Astrocyte of the cerebellum (primary cell): ENCODE measurements at regions not wholly inside any gene's neighbourhood (a gene's known extent, or its start where the extent isn't known, plus 50 kb on each side); places are given as distances from the start of the nearest gene placed in this dataset.

Source experiments
- DNase-seq: peaks from one replicate; pipeline ENCODE4 v3.0.0-alpha.2; 2011; ENCODE audit warnings: low read depth
- H3K4me3 ChIP-seq: 2 replicates; pipeline ENCODE4 v1.5.1; 2011; ENCODE audit warnings: mild to moderate bottlenecking, low read depth, low read length, moderate library complexity
- in situ Hi-C: cut with HindIII; loops from 2 replicates; pipeline ENCODE4 v1.10.0; 2017; ENCODE audit warnings: low sequenced_read_pairs
- TF ChIP-seq, protein P1 (sequence below): IDR thresholded peaks from 2 replicates; pipeline ENCODE4 v1.5.1; 2012; ENCODE audit warnings: low read length, low read depth, moderate library complexity, mild to moderate bottlenecking; ENCODE audit errors: missing control alignments

GRCh38 chr2:237260039-237260620, 153.8 kb downstream of the COL6A3 start:
- in situ Hi-C loops: no loop called here
- no peak for DNase-seq
- TF ChIP-seq, protein P1, sequence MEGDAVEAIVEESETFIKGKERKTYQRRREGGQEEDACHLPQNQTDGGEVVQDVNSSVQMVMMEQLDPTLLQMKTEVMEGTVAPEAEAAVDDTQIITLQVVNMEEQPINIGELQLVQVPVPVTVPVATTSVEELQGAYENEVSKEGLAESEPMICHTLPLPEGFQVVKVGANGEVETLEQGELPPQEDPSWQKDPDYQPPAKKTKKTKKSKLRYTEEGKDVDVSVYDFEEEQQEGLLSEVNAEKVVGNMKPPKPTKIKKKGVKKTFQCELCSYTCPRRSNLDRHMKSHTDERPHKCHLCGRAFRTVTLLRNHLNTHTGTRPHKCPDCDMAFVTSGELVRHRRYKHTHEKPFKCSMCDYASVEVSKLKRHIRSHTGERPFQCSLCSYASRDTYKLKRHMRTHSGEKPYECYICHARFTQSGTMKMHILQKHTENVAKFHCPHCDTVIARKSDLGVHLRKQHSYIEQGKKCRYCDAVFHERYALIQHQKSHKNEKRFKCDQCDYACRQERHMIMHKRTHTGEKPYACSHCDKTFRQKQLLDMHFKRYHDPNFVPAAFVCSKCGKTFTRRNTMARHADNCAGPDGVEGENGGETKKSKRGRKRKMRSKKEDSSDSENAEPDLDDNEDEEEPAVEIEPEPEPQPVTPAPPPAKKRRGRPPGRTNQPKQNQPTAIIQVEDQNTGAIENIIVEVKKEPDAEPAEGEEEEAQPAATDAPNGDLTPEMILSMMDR: no peak
- no peak overlapping the region for H3K4me3 ChIP-seq

DNA sequence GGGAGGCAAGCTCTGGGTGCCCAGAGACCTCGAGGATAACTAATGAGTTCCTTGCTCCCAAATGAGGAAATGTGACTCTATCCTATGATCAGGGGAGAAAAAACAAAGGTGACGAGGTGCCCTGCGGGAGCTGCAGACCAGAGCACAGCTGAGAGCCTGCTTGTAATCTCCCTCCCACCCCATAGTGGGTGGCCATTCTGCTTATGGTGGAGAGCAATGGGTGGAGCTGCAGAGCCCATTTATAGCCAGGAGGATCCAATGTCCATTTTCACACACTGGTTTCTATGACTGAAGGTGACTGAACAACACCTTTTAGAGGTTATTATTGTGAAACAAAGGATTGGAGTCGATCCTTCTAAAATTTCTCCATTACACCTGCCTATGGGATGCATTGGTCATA, 153.3 kb downstream of the COL6A3 start:
- in situ Hi-C loops: no loop called here
- H3K4me3 ChIP-seq: no peak overlapping the region
- TF ChIP-seq, protein P1: no peak
- no peak for DNase-seq

GRCh38 chr2:237261327-237261726, 152.6 kb downstream of the COL6A3 start:
- DNase-seq: no peak
- no peak overlapping the region for H3K4me3 ChIP-seq
- in situ Hi-C loops: no loop called here
- TF ChIP-seq, protein P1: no peak

DNA sequence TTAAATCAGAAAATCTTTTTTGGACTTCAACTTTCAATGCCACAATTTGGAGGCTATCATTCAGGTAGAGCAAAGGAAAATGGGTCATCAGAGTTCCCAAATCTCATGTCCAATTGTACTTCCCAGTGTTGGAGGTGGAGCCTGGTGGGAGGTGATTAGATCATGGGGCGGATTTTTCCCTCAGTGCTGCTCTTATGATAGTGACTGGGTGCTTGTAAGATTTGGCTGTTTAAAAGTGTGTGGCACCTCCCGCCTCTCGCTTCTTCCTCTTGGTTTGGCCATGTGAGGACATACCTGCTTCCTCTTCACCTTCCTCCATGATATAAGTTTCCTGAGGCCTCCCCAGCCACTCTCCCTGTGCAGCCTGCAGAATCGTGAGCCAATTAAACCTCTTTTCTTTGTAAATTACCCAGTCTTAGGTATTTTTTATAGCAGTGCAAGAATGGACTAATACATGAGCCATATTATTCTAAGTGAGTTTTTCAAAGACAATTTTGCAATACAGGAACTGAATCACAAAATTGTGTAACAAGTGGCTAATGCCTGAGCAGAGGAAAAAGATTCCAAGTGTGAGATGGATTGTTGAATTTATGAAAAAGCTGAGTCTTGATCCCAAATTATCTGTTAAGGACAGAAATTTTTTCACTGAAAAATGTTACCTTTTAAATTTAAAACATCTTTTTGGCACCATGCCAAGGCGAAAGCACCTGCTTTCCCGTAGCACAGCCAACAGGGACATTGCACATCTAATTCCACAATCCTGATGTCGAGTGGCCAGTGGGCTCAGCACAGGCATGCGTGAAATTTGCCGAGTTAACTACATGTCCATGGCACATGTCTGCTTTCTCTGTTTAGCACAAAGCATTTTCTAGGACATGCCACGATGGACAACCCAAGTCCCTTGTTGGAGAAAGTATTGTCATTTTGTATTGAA, 150.9 kb downstream of the COL6A3 start:
- in situ Hi-C loops: no loop called here
- no peak overlapping the region for H3K4me3 ChIP-seq
- no peak for DNase-seq
- TF ChIP-seq, protein P1: no peak

GRCh38 chr2:237264480-237265219, 149.3 kb downstream of the COL6A3 start:
- peak; percentile 78 for DNase-seq
- in situ Hi-C loops: no loop called here
- TF ChIP-seq, protein P1: no peak
- H3K4me3 ChIP-seq: no peak overlapping the region

- H3K4me3 ChIP-seq: no peak overlapping the region
- DNase-seq: no peak
- TF ChIP-seq, protein P1: no peak
- in situ Hi-C loops: no loop called here
Observed at GRCh38 chr2:237268004-237268708, 145.8 kb downstream of the COL6A3 start.
